WTC11 (cell line): ENCODE measurements at regions not wholly inside any gene's neighbourhood (a gene's known extent, or its start where the extent isn't known, plus 50 kb on each side); places are given as distances from the start of the nearest gene placed in this dataset.

Experiments used
- ATF1 ChIP-seq: sonication (generic); formaldehyde crosslinking; IDR thresholded peaks from 2 replicates; pipeline ENCODE4 v1.8.1; 2023; ENCODE audit warnings: mild to moderate bottlenecking, moderate library complexity, missing genetic modification reagents
- PRRX2 ChIP-seq: fragments of 250-450 bp; sonication (Bioruptor Pico); IDR thresholded peaks from 2 replicates; pipeline ENCODE4 v1.8.0; 2021; ENCODE audit warnings: mild to moderate bottlenecking
- ZNF671 ChIP-seq: fragments of 250-450 bp; sonication (Bioruptor Pico); IDR thresholded peaks from 2 replicates; pipeline ENCODE4 v1.8.0; 2021; ENCODE audit warnings: mild to moderate bottlenecking

- no peak for TF ChIP-seq ZNF671 (CRISPR knock-in tag)
- TF ChIP-seq PRRX2 (CRISPR knock-in tag): no peak
- no peak for TF ChIP-seq ATF1
These were observed 66.7 kb downstream of the RBMY1D start (continued) for GRCh38 chrY:21827593-21827992.
